Activated CD4-positive, alpha-beta T cell treated with anti-CD3 and anti-CD28 coated beads, Interleukin-2, amount 50 U/mL, for 16 hours (primary cell): ENCODE measurements at regions not wholly inside any gene's neighbourhood (a gene's known extent, or its start where the extent isn't known, plus 50 kb on each side); places are given as distances from the start of the nearest gene placed in this dataset.
"Not testable (repeated sequence)": the region's sequence is repeated elsewhere in the genome, so short reads cannot be mapped to it uniquely, and the experiment has no call there.

Source experiments
- DNase-seq: peaks from one replicate; pipeline ENCODE4 v3.0.0-alpha.2; 2020

- DNase-seq = no peak
Observed at GRCh38 chr4:156538651-156539257, 432.8 kb downstream of the PDGFC start.

- DNase-seq = no peak
Observed at GRCh38 chr4:156538210-156538609, 433.4 kb downstream of the PDGFC start.

- DNase-seq = no peak
Observed at GRCh38 chr4:156537286-156537685, 434.3 kb downstream of the PDGFC start.

DNA sequence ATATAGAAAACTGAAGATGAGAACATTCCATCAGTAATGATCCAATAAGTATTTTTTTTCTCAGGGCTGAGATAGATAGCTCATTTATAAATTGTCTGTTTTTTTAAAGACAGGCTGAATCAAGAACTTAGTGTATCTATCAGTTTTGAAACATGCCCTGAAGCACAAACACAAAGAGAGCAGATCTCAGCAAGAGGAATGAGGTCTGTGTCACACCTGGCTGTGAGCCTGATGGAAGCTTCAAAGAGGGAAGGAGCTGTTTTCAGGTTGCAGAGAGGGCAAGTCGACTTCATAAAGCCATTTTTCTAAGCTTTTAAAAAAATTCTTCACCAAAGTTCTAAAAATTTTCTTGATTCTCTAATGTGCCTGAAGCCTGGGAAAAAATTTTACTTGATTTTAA is 434.9 kb downstream of the PDGFC start:
- DNase-seq = no peak

- DNase-seq = no peak
Observed at GRCh38 chr4:156534205-156534604, 437.4 kb downstream of the PDGFC start.

DNA sequence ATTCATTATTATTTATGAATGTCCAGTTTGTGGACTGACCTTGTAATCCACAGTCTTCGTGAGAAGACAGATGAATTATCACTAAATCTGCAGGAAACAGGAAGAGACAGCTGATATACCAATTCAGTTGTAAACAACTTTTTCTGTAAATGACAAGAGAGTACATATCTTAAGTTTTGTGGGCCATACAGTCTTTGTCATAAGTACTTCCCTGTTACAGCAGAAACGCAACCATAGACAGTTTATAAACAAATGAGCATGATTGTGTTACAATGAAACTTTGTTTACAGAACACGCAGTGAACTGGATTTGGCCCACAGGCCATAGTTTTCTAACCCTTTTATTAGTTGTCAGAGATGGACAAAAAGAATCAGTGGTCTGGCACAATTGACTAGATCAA is 443.4 kb downstream of the PDGFC start:
- no peak for DNase-seq

- DNase-seq = no peak
Observed at GRCh38 chr4:156527237-156527993, 444.2 kb downstream of the PDGFC start.

- DNase-seq = no peak
Observed at GRCh38 chr4:156523991-156524390, 447.6 kb downstream of the PDGFC start.

DNA sequence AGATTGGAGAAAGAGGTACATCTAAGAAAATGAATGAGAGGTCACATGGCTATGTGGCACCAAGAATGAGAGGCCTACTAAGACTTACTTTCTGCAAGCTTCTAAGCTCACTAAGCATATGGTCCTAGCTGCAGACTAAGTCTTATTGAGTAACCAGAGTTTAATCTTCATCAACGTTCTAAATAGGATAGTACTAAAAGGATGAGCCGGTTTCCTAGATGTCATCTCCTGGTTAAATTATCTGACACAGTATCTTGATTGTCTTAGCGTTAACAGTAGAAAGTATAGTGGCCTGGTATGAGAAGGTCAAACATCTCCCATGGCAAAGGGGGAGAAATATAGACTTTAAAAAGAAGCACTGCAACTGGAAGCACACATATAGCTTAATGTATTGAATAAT is 448.1 kb downstream of the PDGFC start:
- DNase-seq = no peak

- DNase-seq = no peak
Observed at GRCh38 chr4:156521631-156522030, 450.0 kb downstream of the PDGFC start.

GRCh38 chr4:156517956-156518355 is 453.6 kb downstream of the PDGFC start:
- no peak for DNase-seq

- no peak for DNase-seq
Observed at GRCh38 chr4:156517546-156517945, 454.1 kb downstream of the PDGFC start.

- no peak for DNase-seq
Observed at GRCh38 chr4:156516698-156517097, 454.9 kb downstream of the PDGFC start.

DNA sequence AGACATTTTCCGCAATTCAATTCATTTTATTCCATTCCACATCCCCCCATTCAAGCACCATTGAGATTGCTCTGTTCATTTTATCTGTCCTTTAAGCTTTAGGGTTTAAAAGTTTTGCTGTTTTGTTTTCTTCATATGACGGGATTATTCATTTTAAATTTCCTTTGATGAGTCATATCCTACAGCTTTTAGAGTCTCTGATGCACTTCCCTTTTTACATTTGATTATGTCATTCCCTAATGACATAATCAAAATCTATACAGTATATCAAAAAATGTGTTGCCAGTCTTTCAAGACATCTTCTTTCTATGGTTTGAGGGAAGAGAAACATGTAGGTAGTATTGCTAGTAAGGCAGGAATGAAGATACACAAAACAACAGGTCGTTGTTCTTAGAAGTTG is 456.3 kb downstream of the PDGFC start:
- no peak for DNase-seq

DNA sequence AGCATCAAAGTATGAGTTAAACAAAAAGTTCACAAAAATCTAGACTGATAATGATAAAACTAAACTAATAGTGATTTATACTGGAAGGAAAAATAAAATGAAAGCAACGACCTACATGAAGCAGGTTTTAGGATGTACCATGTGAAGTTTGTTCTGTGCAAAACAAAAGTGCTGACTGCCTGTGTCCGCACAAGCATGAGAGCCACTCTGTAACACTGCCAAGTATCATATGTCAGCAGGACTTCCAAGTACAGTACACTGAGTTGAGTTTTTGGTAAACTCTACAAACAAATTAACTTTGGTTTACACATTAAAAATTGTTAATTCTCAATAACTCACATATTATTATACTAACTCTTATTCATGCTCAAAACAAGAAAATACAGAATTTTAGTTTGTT is 459.0 kb downstream of the PDGFC start:
- DNase-seq = no peak

- DNase-seq = not testable (repeated sequence)
Observed at GRCh38 chr4:156509921-156510320, 461.7 kb downstream of the PDGFC start.

DNA sequence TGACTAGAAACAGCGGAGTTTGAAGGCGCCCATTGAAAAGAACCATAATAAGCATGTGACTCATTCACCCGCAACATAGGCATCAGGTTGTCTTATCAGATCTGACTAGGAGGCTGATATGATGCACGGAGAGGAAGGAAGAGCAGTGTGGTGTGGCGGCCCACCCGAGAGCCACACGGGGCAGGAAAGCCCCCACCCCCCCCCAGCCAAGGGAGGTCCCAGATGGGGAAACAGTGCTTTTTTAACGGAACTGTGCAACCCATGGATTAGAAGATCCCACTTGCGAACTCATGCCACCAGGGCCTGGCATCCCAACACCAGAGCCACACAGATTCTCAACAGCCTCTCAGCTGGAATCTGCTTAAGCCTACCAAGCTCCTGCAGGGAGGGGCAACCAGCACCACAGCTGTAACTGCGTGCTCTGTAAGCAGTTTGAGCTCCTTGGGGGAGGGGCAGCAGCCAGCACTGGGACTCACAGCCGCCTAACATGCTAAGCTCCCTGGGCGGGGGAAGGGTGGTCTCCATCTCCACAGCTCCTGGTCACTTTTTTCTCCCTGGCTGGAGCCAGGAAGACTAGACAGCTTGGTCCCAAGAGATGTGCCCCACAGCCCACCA is 466.2 kb downstream of the PDGFC start:
- DNase-seq = no peak

DNA sequence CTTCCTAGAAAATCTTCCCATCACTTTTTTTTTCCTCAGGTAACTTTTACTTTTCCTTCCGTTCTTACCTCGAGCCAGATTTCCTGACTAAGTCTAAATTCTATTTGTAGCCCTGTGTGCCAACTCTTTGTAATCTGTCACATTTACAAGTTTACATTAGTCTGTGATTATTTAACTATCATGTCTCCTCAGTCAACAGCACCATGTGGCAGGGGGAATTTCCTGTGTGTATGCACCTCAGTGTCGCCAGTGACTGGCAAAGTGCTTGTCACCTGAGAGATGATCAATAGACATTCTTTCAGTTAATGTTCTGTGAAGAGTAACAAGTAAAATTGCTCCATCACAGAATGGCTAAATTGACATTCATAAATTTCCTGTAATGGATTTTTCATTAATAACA is 468.5 kb downstream of the PDGFC start:
- no peak for DNase-seq

GRCh38 chr4:156501962-156502361 is 469.6 kb downstream of the PDGFC start:
- no peak for DNase-seq

DNA sequence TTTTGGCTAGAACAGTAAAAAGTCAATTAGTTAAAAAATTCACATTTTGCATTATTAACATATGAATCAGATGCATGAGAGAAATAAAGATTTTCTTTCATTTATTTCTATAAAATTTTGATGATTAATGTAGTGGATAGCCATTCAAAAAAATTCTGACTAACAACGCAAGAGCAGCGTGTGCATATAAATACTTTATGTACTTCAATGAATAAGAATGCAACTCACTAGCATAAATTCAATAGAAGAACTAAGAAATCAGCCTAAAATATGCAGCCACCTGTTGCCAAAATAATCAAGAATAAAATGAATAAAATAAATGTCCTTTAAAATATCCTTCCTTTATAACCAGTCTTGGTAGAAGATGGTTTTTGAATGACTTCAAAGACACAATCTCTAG is 471.9 kb downstream of the PDGFC start:
- no peak for DNase-seq

DNA sequence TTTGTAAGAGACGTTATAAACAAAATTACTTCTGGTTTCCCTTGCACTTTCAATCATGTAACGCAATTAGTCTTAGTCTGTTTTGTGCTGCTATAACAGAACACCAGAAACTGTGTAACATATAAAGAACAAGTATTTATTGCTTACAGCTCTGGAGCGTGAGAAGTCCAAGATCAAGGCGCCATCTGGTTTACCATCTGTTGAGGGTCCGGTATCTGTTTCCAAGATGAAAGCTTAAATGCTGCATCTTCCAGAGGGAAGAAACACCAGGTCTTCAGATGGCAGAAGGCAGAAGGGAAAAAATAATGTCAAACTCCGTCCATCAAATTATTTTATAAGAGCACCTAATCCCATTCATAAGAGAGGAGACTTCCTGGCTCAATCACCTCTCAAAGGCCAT is 474.1 kb downstream of the PDGFC start:
- DNase-seq = no peak

DNA sequence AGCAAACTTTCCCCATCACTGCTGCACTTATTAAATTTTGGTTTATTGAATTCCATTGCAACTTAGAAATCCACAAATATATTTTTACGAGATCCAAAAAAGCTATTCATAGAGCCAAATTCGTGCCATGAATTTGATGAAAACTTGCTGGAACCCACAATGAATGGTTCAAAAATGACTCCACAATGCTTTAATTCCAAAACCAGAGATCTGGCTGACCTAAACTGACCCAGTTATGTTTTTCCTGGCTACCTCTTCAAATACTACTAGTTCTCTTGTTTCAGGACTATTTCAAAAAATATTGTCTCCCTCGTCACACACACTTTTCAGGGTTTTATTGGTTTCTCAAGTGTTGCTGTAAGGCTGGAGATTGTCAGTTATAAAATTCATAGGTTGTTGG is 474.8 kb downstream of the PDGFC start:
- DNase-seq = no peak

- DNase-seq = no peak
Observed at GRCh38 chr4:156495836-156496235, 475.8 kb downstream of the PDGFC start.

DNA sequence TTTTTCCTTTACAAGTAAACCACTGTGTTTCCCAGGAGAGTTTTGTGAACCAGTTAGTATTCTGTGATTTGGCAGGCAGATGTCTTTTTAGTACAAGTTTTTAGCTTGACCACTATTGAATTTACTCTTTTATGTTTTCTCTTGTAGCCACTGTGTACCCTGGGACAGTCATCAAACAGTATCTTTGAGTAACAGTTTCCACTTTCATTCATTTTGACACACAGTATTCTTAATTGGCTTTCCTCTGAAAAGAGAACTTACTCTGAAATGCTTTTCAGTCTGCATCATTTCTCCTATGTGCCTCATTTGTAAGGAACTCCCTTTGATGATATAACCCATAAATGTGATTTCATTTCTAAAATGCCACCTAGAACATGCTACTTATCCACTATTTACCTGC is 476.5 kb downstream of the PDGFC start:
- no peak for DNase-seq

- no peak for DNase-seq
Observed at GRCh38 chr4:156493858-156494257, 477.7 kb downstream of the PDGFC start.
